A549 (cell line): ENCODE measurements at regions not wholly inside any gene's neighbourhood (a gene's known extent, or its start where the extent isn't known, plus 50 kb on each side); places are given as distances from the start of the nearest gene placed in this dataset.

Experiments
- ATAC-seq, 2 experiments: fragments of 200-7000 bp in 1 of 2; fragments of >200 bp in 1 of 2; cut with Nextera tagmentation in 1 of 2; cut with Tn5 transposase in 1 of 2; 3 replicates each; pipeline versions ENCODE4 v1.8.0 to v1.9.1; 2018 to 2020; ENCODE audit warnings: mild to moderate bottlenecking in 1 of 2, moderate library complexity in 1 of 2
- CTCF ChIA-PET: fragments of 300-600 bp; sonication (Branson Sonifier 250); formaldehyde crosslinking; extraction: SDS; loops from one replicate; lab custom pipeline; 2021; ENCODE audit warnings: antibody characterized with exemption, inconsistent platforms; lab: Yijun Ruan, JAX
- POLR2A ChIA-PET: fragments of 350-600 bp; formaldehyde crosslinking; extraction: SDS; loops from one replicate; lab custom pipeline; 2021; ENCODE audit warnings: antibody characterized with exemption, inconsistent platforms; lab: Yijun Ruan, JAX
- DNase-seq, 2 experiments: peaks; one replicate each; pipeline versions ENCODE4 v3.0.0 to v3.0.0-alpha.2; 2011 to 2016; ENCODE audit warnings: low read depth in 1 of 2, low spot score in 1 of 2
- FAIRE-seq: peaks from 2 replicates; lab custom pipeline; 2011; peaks lifted over from hg19 to GRCh38; lab: Jason Lieb, UNC
- H3K27ac ChIP-seq, 2 experiments: fragments of >200 bp; sonication (Bioruptor Twin); formaldehyde crosslinking; 3 replicates each; pipeline ENCODE4 v1.5.1; 2016 to 2017
- H3K4me1 ChIP-seq: fragments of >200 bp; sonication (Bioruptor Twin); formaldehyde crosslinking; 3 replicates; pipeline ENCODE4 v1.6.1; 2016
- H3K4me2 ChIP-seq: fragments of >200 bp; sonication (Bioruptor Twin); formaldehyde crosslinking; 3 replicates; pipeline ENCODE4 v1.6.1; 2016
- H3K4me3 ChIP-seq: fragments of >200 bp; sonication (Bioruptor Twin); formaldehyde crosslinking; 3 replicates; pipeline ENCODE4 v1.5.1; 2016
- H3K9me3 ChIP-seq: fragments of >200 bp; sonication (Bioruptor Twin); formaldehyde crosslinking; 3 replicates; pipeline ENCODE4 v1.6.1; 2016
- CBX2 ChIP-seq: fragments of 200-600 bp; sonication (generic); IDR thresholded peaks from 2 replicates; pipeline ENCODE4 v1.6.1; 2016; ENCODE audit warnings: low read depth, mild to moderate bottlenecking, borderline replicate concordance
- CBX8 ChIP-seq: fragments of 200-600 bp; sonication (generic); IDR thresholded peaks from 2 replicates; pipeline ENCODE4 v1.6.1; 2016
- CEBPB ChIP-seq, 2 experiments: fragments of >200 bp in 1 of 2; sonication (Bioruptor Twin) in 1 of 2; formaldehyde crosslinking in 1 of 2; IDR thresholded peaks; 2 replicates each; pipeline ENCODE4 v1.6.1; 2012 to 2016
- CHD4 ChIP-seq: fragments of 200-600 bp; sonication (generic); IDR thresholded peaks from 2 replicates; pipeline ENCODE4 v1.6.1; 2016; ENCODE audit warnings: antibody characterized with exemption, mild to moderate bottlenecking, borderline replicate concordance
- EHF ChIP-seq: fragments of 250-450 bp; sonication (Bioruptor Pico); IDR thresholded peaks from 2 replicates; pipeline ENCODE4 v1.5.0; 2020; ENCODE audit warnings: mild to moderate bottlenecking
- EHMT2 ChIP-seq: fragments of 200-600 bp; sonication (generic); IDR thresholded peaks from 2 replicates; pipeline ENCODE4 v1.6.1; 2016; ENCODE audit warnings: antibody characterized with exemption, low read depth, mild to moderate bottlenecking, moderate library complexity
- ELK1 ChIP-seq: fragments of 150-350 bp; IDR thresholded peaks from 2 replicates; pipeline ENCODE4 v1.6.1; 2014; ENCODE audit warnings: low read depth, mild to moderate bottlenecking, low read length
- EP300 ChIP-seq, 2 experiments: fragments of >200 bp; sonication (Bioruptor Twin); formaldehyde crosslinking; IDR thresholded peaks; 2 replicates in 1 of 2; 3 replicates in 1 of 2; pipeline ENCODE4 v1.6.1; 2016 to 2017
- FOSL2 ChIP-seq, 2 experiments: fragments of 450-650 bp in 1 of 2; fragments of >200 bp in 1 of 2; sonication (Bioruptor Twin) in 1 of 2; formaldehyde crosslinking; IDR thresholded peaks; 2 replicates each; pipeline versions ENCODE4 v1.5.0 to v1.6.1; 2016 to 2020; ENCODE audit warnings: mild to moderate bottlenecking in 1 of 2, moderate library complexity in 1 of 2
- HDAC2 ChIP-seq: fragments of 200-600 bp; sonication (generic); IDR thresholded peaks from 2 replicates; pipeline ENCODE4 v1.6.1; 2016
- HEYL ChIP-seq: fragments of 250-450 bp; sonication (Bioruptor Pico); IDR thresholded peaks from 2 replicates; pipeline ENCODE4 v1.8.0; 2021; ENCODE audit warnings: mild to moderate bottlenecking, moderate library complexity
- HMGXB4 ChIP-seq: fragments of 250-450 bp; sonication (Bioruptor Pico); IDR thresholded peaks from 2 replicates; pipeline ENCODE4 v1.5.0; 2021; ENCODE audit warnings: mild to moderate bottlenecking, moderate library complexity, borderline replicate concordance
- KDM5A ChIP-seq: fragments of 200-600 bp; sonication (generic); IDR thresholded peaks from 2 replicates; pipeline ENCODE4 v1.6.1; 2016; ENCODE audit warnings: antibody characterized with exemption, mild to moderate bottlenecking
- MAFK ChIP-seq: fragments of 450-650 bp; IDR thresholded peaks from 2 replicates; pipeline ENCODE4 v1.6.1; 2014; ENCODE audit not compliant: partially characterized antibody
- NPAS2 ChIP-seq: fragments of 250-450 bp; sonication (Bioruptor Pico); IDR thresholded peaks from 2 replicates; pipeline ENCODE4 v1.8.0; 2022; ENCODE audit warnings: mild to moderate bottlenecking, moderate library complexity, borderline replicate concordance
- NR3C1 ChIP-seq: fragments of >200 bp; sonication (Bioruptor Twin); formaldehyde crosslinking; IDR thresholded peaks from 3 replicates; pipeline ENCODE4 v1.6.1; 2017
- PBX3 ChIP-seq: IDR thresholded peaks from 2 replicates; pipeline ENCODE4 v1.6.1; 2012
- PHF8 ChIP-seq: fragments of 200-600 bp; sonication (generic); IDR thresholded peaks from 2 replicates; pipeline ENCODE4 v1.6.1; 2016; ENCODE audit warnings: low read depth, mild to moderate bottlenecking, antibody characterized with exemption, moderate library complexity, borderline replicate concordance
- POLR2A ChIP-seq: IDR thresholded peaks from 2 replicates; pipeline ENCODE4 v1.6.1; 2012; ENCODE audit warnings: mild to moderate bottlenecking, low read length
- RAD21 ChIP-seq, 2 experiments: fragments of >200 bp in 1 of 2; sonication (Bioruptor Twin) in 1 of 2; formaldehyde crosslinking in 1 of 2; IDR thresholded peaks in 1 of 2; conservative IDR thresholded peaks in 1 of 2; 2 replicates in 1 of 2; 3 replicates in 1 of 2; pipeline ENCODE4 v1.6.1; 2012 to 2018; ENCODE audit warnings: inconsistent platforms in 1 of 2
- REST ChIP-seq: fragments of 200-600 bp; sonication (generic); IDR thresholded peaks from 2 replicates; pipeline ENCODE4 v1.6.1; 2016; ENCODE audit warnings: antibody characterized with exemption, mild to moderate bottlenecking, moderate library complexity
- SMC3 ChIP-seq: fragments of >200 bp; sonication (Bioruptor Twin); formaldehyde crosslinking; IDR thresholded peaks from 3 replicates; pipeline ENCODE4 v1.6.1; 2018; ENCODE audit warnings: inconsistent platforms
- TFCP2L1 ChIP-seq: fragments of 250-450 bp; sonication (Bioruptor Pico); IDR thresholded peaks from 2 replicates; pipeline ENCODE4 v1.5.0; 2021; ENCODE audit warnings: mild to moderate bottlenecking
- ZC3H11A ChIP-seq: fragments of 450-650 bp; IDR thresholded peaks from 2 replicates; pipeline ENCODE4 v1.6.1; 2014; ENCODE audit warnings: antibody characterized with exemption, mild to moderate bottlenecking
- ZSCAN20 ChIP-seq: fragments of 250-450 bp; sonication (Bioruptor Pico); IDR thresholded peaks from 2 replicates; pipeline ENCODE4 v1.8.0; 2022; ENCODE audit warnings: mild to moderate bottlenecking, moderate library complexity
- WGBS: methylation state at CpG from one replicate; pipeline ENCODE4 v1.1.6; 2017; ENCODE audit errors: missing lambda C conversion rate; 5-methylcytosine and 5-hydroxymethylcytosine counted together
- TF ChIP-seq, protein P1 (sequence below): IDR thresholded peaks from 2 replicates; pipeline ENCODE4 v1.6.1; 2012

- no peak for DNase-seq
- POLR2A ChIA-PET = no interaction called here
- TF ChIP-seq CBX8 (no peak), ZC3H11A (no peak), HEYL (no peak), EHF (CRISPR knock-in tag) (no peak), REST (no peak), CBX2 (no peak), CEBPB (IDR thresholded peaks at IDR 0.05) (no peak), EP300 (IDR thresholded peaks at IDR 0.05) (no peak), FOSL2 (IDR thresholded peaks at IDR 0.05) (no peak), FOSL2 (CRISPR knock-in tag; IDR thresholded peaks at IDR 0.05) (no peak), NPAS2 (no peak), MAFK (no peak), PBX3 (no peak), ELK1 (no peak), HDAC2 (no peak)
- TF ChIP-seq, protein P1, sequence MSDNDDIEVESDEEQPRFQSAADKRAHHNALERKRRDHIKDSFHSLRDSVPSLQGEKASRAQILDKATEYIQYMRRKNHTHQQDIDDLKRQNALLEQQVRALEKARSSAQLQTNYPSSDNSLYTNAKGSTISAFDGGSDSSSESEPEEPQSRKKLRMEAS = no peak
- TF ChIP-seq, all 56 proteins: peak for 0
- no peak overlapping the region for H3K4me3 ChIP-seq
- no peaks in the 10 kb centered on the region for H3K9me3 ChIP-seq
- no peaks in the 10 kb centered on the region for H3K4me1 ChIP-seq
- no peak overlapping the region for H3K4me2 ChIP-seq
- ATAC-seq = no peak
- CTCF ChIA-PET = interaction anchor here (1.1 kb wide), 1 partner anchor 8 kb away, joined by 4 read pairs; no protein-coding TSS in a partner anchor
- WGBS = 69% methylated on average over 5 of the region's 5 CpGs
- H3K27ac ChIP-seq = no peak overlapping the region
- FAIRE-seq = no peak
Observed at GRCh38 chr1:171397851-171398469, 84.0 kb downstream of the FMO4 start.

GRCh38 chr1:171403393-171403792 is 81.9 kb upstream of the PRRC2C start:
- no peak; a peak in 1 of 6 replicates for ATAC-seq
- H3K4me2 ChIP-seq = no peak overlapping the region
- CTCF ChIA-PET = interaction anchor here (2.3 kb wide), 1 partner anchor 16 kb away, joined by 6 read pairs; no protein-coding TSS in a partner anchor
- H3K4me3 ChIP-seq = no peak overlapping the region
- WGBS = 49% methylated on average over 5 of the region's 7 CpGs
- H3K4me1 ChIP-seq = no peaks in the 10 kb centered on the region
- no peak for DNase-seq
- TF ChIP-seq KDM5A (no peak), PHF8 (no peak), POLR2A (no peak), CHD4 (no peak), TFCP2L1 (CRISPR knock-in tag) (no peak), EHMT2 (no peak), RAD21 (conservative IDR thresholded peaks at IDR 0.05 in 1 of 2, IDR thresholded peaks at IDR 0.05 in 1 of 2) (no peak), MAFK (no peak), ZC3H11A (no peak), ZSCAN20 (no peak), HMGXB4 (CRISPR knock-in tag) (no peak), NR3C1 (no peak), CBX8 (no peak), SMC3 (no peak)
- TF ChIP-seq, all 56 proteins: peak for 0
- FAIRE-seq = no peak
- Histone ChIP-seq H3K27ac (no peak overlapping the region), H3K9me3 (no peaks in the 10 kb centered on the region)
- POLR2A ChIA-PET = no interaction called here
